ENCODE measurements at regions not wholly inside any gene's neighbourhood (a gene's known extent, or its start where the extent isn't known, plus 50 kb on each side); places are given as distances from the start of the nearest gene placed in this dataset.

GRCh38 chr4:111016416-111016815 lies 393.5 kb upstream of the PITX2 start:
- Histone ChIP-seq H3K9me3 (ENCODE audit: control insufficient read depth, low read depth, low read length) (no peaks in the 10 kb centered on the region), H3K9ac (ENCODE audit: low read length) (no peak overlapping the region), H3K4me1 (ENCODE audit: control insufficient read depth, low read depth, low read length) (no peaks in the 10 kb centered on the region), H3K4me3 (ENCODE audit: low read length) (no peak overlapping the region), H3K27me3 (ENCODE audit: control insufficient read depth, insufficient read depth, low read length) (no peaks in the 10 kb centered on the region), H3K36me3 (ENCODE audit: control insufficient read depth, low read depth, low read length) (no peaks in the 10 kb centered on the region), H3K27ac (ENCODE audit: low read length) (no peak overlapping the region)

- Histone ChIP-seq H3K9me3 (ENCODE audit: control insufficient read depth, low read depth, low read length) (no peaks in the 10 kb centered on the region), H3K27ac (ENCODE audit: low read length) (no peak overlapping the region), H3K4me1 (ENCODE audit: control insufficient read depth, low read depth, low read length) (no peaks in the 10 kb centered on the region), H3K9ac (ENCODE audit: low read length) (no peak overlapping the region), H3K27me3 (ENCODE audit: control insufficient read depth, insufficient read depth, low read length) (no peaks in the 10 kb centered on the region), H3K4me3 (ENCODE audit: low read length) (no peak overlapping the region), H3K36me3 (ENCODE audit: control insufficient read depth, low read depth, low read length) (no peaks in the 10 kb centered on the region)
Observed at GRCh38 chr4:111018216-111018615, 395.3 kb upstream of the PITX2 start.

GRCh38 chr4:111020476-111020875 lies 397.6 kb upstream of the PITX2 start:
- Histone ChIP-seq H3K9ac (ENCODE audit: low read length) (no peak overlapping the region), H3K27me3 (ENCODE audit: control insufficient read depth, insufficient read depth, low read length) (no peaks in the 10 kb centered on the region), H3K4me1 (ENCODE audit: control insufficient read depth, low read depth, low read length) (no peaks in the 10 kb centered on the region), H3K27ac (ENCODE audit: low read length) (no peak overlapping the region), H3K9me3 (ENCODE audit: control insufficient read depth, low read depth, low read length) (no peaks in the 10 kb centered on the region), H3K36me3 (ENCODE audit: control insufficient read depth, low read depth, low read length) (no peaks in the 10 kb centered on the region), H3K4me3 (ENCODE audit: low read length) (no peak overlapping the region)

- no peaks in the 10 kb centered on the region for H3K27me3 ChIP-seq (ENCODE audit: control insufficient read depth, insufficient read depth, low read length)
- H3K9ac ChIP-seq (ENCODE audit: low read length): no peak overlapping the region
- no peaks in the 10 kb centered on the region for H3K9me3 ChIP-seq (ENCODE audit: control insufficient read depth, low read depth, low read length)
- H3K27ac ChIP-seq (ENCODE audit: low read length): no peak overlapping the region
- no peaks in the 10 kb centered on the region for H3K4me1 ChIP-seq (ENCODE audit: control insufficient read depth, low read depth, low read length)
- H3K4me3 ChIP-seq (ENCODE audit: low read length): no peak overlapping the region
- no peaks in the 10 kb centered on the region for H3K36me3 ChIP-seq (ENCODE audit: control insufficient read depth, low read depth, low read length)
Observed at GRCh38 chr4:111020961-111021360, 398.1 kb upstream of the PITX2 start.

GRCh38 chr4:111022758-111023157 lies 399.9 kb upstream of the PITX2 start:
- Histone ChIP-seq H3K4me1 (ENCODE audit: control insufficient read depth, low read depth, low read length) (no peaks in the 10 kb centered on the region), H3K27ac (ENCODE audit: low read length) (no peak overlapping the region), H3K36me3 (ENCODE audit: control insufficient read depth, low read depth, low read length) (no peaks in the 10 kb centered on the region), H3K4me3 (ENCODE audit: low read length) (no peak overlapping the region), H3K27me3 (ENCODE audit: control insufficient read depth, insufficient read depth, low read length) (no peaks in the 10 kb centered on the region), H3K9me3 (ENCODE audit: control insufficient read depth, low read depth, low read length) (no peaks in the 10 kb centered on the region), H3K9ac (ENCODE audit: low read length) (no peak overlapping the region)

GRCh38 chr4:111027526-111027925 lies 404.6 kb upstream of the PITX2 start:
- no peak overlapping the region for H3K9ac ChIP-seq (ENCODE audit: low read length)
- no peaks in the 10 kb centered on the region for H3K27me3 ChIP-seq (ENCODE audit: control insufficient read depth, insufficient read depth, low read length)
- H3K4me1 ChIP-seq (ENCODE audit: control insufficient read depth, low read depth, low read length): no peaks in the 10 kb centered on the region
- H3K36me3 ChIP-seq (ENCODE audit: control insufficient read depth, low read depth, low read length): no peaks in the 10 kb centered on the region
- H3K27ac ChIP-seq (ENCODE audit: low read length): no peak overlapping the region
- no peaks in the 10 kb centered on the region for H3K9me3 ChIP-seq (ENCODE audit: control insufficient read depth, low read depth, low read length)
- H3K4me3 ChIP-seq (ENCODE audit: low read length): no peak overlapping the region

GRCh38 chr4:111028795-111029194 lies 405.9 kb upstream of the PITX2 start:
- H3K9me3 ChIP-seq (ENCODE audit: control insufficient read depth, low read depth, low read length): no peaks in the 10 kb centered on the region
- H3K27ac ChIP-seq (ENCODE audit: low read length): no peak overlapping the region
- H3K9ac ChIP-seq (ENCODE audit: low read length): no peak overlapping the region
- H3K4me1 ChIP-seq (ENCODE audit: control insufficient read depth, low read depth, low read length): no peaks in the 10 kb centered on the region
- H3K27me3 ChIP-seq (ENCODE audit: control insufficient read depth, insufficient read depth, low read length): no peaks in the 10 kb centered on the region
- H3K36me3 ChIP-seq (ENCODE audit: control insufficient read depth, low read depth, low read length): no peaks in the 10 kb centered on the region
- H3K4me3 ChIP-seq (ENCODE audit: low read length): no peak overlapping the region

- no peaks in the 10 kb centered on the region for H3K36me3 ChIP-seq (ENCODE audit: control insufficient read depth, low read depth, low read length)
- no peaks in the 10 kb centered on the region for H3K4me1 ChIP-seq (ENCODE audit: control insufficient read depth, low read depth, low read length)
- H3K27me3 ChIP-seq (ENCODE audit: control insufficient read depth, insufficient read depth, low read length): no peaks in the 10 kb centered on the region
Observed at GRCh38 chr4:111031001-111031579, 408.2 kb upstream of the PITX2 start.

GRCh38 chr4:111031596-111031995 lies 408.7 kb upstream of the PITX2 start:
- no peak overlapping the region for H3K9ac ChIP-seq (ENCODE audit: low read length)
- no peaks in the 10 kb centered on the region for H3K27me3 ChIP-seq (ENCODE audit: control insufficient read depth, insufficient read depth, low read length)
- H3K4me1 ChIP-seq (ENCODE audit: control insufficient read depth, low read depth, low read length): no peaks in the 10 kb centered on the region
- no peaks in the 10 kb centered on the region for H3K9me3 ChIP-seq (ENCODE audit: control insufficient read depth, low read depth, low read length)
- H3K27ac ChIP-seq (ENCODE audit: low read length): no peak overlapping the region
- no peak overlapping the region for H3K4me3 ChIP-seq (ENCODE audit: low read length)
- no peaks in the 10 kb centered on the region for H3K36me3 ChIP-seq (ENCODE audit: control insufficient read depth, low read depth, low read length)

More at GRCh38 chr4:111031001-111031579, 408.2 kb upstream of the PITX2 start:
- H3K4me3 ChIP-seq (ENCODE audit: low read length): no peak overlapping the region
- no peak overlapping the region for H3K27ac ChIP-seq (ENCODE audit: low read length)
- no peak overlapping the region for H3K9ac ChIP-seq (ENCODE audit: low read length)
- H3K9me3 ChIP-seq (ENCODE audit: control insufficient read depth, low read depth, low read length): no peaks in the 10 kb centered on the region

- no peaks in the 10 kb centered on the region for H3K4me1 ChIP-seq (ENCODE audit: control insufficient read depth, low read depth, low read length)
- no peak overlapping the region for H3K9ac ChIP-seq (ENCODE audit: low read length)
- H3K4me3 ChIP-seq (ENCODE audit: low read length): no peak overlapping the region
- H3K27me3 ChIP-seq (ENCODE audit: control insufficient read depth, insufficient read depth, low read length): no peaks in the 10 kb centered on the region
- H3K9me3 ChIP-seq (ENCODE audit: control insufficient read depth, low read depth, low read length): no peaks in the 10 kb centered on the region
- H3K27ac ChIP-seq (ENCODE audit: low read length): no peak overlapping the region
- H3K36me3 ChIP-seq (ENCODE audit: control insufficient read depth, low read depth, low read length): no peaks in the 10 kb centered on the region
Observed at GRCh38 chr4:111037591-111038360, 414.9 kb upstream of the PITX2 start.

GRCh38 chr4:111040904-111041303 lies 418.0 kb upstream of the PITX2 start:
- H3K4me1 ChIP-seq (ENCODE audit: control insufficient read depth, low read depth, low read length): no peaks in the 10 kb centered on the region
- H3K27ac ChIP-seq (ENCODE audit: low read length): no peak overlapping the region
- H3K9me3 ChIP-seq (ENCODE audit: control insufficient read depth, low read depth, low read length): no peaks in the 10 kb centered on the region
- H3K4me3 ChIP-seq (ENCODE audit: low read length): no peak overlapping the region
- H3K9ac ChIP-seq (ENCODE audit: low read length): no peak overlapping the region
- H3K36me3 ChIP-seq (ENCODE audit: control insufficient read depth, low read depth, low read length): no peaks in the 10 kb centered on the region
- H3K27me3 ChIP-seq (ENCODE audit: control insufficient read depth, insufficient read depth, low read length): no peaks in the 10 kb centered on the region

GRCh38 chr4:111043286-111043685 lies 420.4 kb upstream of the PITX2 start:
- no peaks in the 10 kb centered on the region for H3K9me3 ChIP-seq (ENCODE audit: control insufficient read depth, low read depth, low read length)
- H3K4me3 ChIP-seq (ENCODE audit: low read length): no peak overlapping the region
- H3K4me1 ChIP-seq (ENCODE audit: control insufficient read depth, low read depth, low read length): no peaks in the 10 kb centered on the region
- no peaks in the 10 kb centered on the region for H3K36me3 ChIP-seq (ENCODE audit: control insufficient read depth, low read depth, low read length)
- H3K27me3 ChIP-seq (ENCODE audit: control insufficient read depth, insufficient read depth, low read length): no peaks in the 10 kb centered on the region
- H3K27ac ChIP-seq (ENCODE audit: low read length): no peak overlapping the region
- no peak overlapping the region for H3K9ac ChIP-seq (ENCODE audit: low read length)
